Muscle layer of colon (tissue), 2 donors: ENCODE measurements at regions not wholly inside any gene's neighbourhood (a gene's known extent, or its start where the extent isn't known, plus 50 kb on each side); places are given as distances from the start of the nearest gene placed in this dataset.

ENCODE experiments used
- H3K27ac ChIP-seq: one replicate; pipeline ENCODE4 v1.7.0; 2013; ENCODE audit warnings: low read depth, mild to moderate bottlenecking, low read length, moderate library complexity
- H3K27me3 ChIP-seq, 2 donors: one replicate each; pipeline ENCODE4 v1.7.0; 2013; ENCODE audit warnings: low read length in 2 of 2, mild to moderate bottlenecking in 2 of 2; ENCODE audit not compliant: insufficient read depth in 2 of 2, control insufficient read depth in 1 of 2
- H3K36me3 ChIP-seq: one replicate; pipeline ENCODE4 v1.7.0; 2013; ENCODE audit warnings: mild to moderate bottlenecking, low read length; ENCODE audit not compliant: insufficient read depth
- H3K4me1 ChIP-seq: one replicate; pipeline ENCODE4 v1.7.0; 2013; ENCODE audit warnings: mild to moderate bottlenecking, low read length; ENCODE audit not compliant: insufficient read depth
- H3K4me3 ChIP-seq, 2 donors: one replicate each; pipeline ENCODE4 v1.7.0; 2013; ENCODE audit warnings: low read length in 2 of 2, low read depth in 1 of 2, mild to moderate bottlenecking in 1 of 2, moderate library complexity in 1 of 2
- H3K9ac ChIP-seq: one replicate; pipeline ENCODE4 v1.7.0; 2013; ENCODE audit warnings: low read length
- H3K9me3 ChIP-seq: one replicate; pipeline ENCODE4 v1.7.0; 2013; ENCODE audit warnings: mild to moderate bottlenecking, low read length
- donor health status: abdominal sarcoma.
- donor health status: Adenocarcinoma of cecum.

DNA sequence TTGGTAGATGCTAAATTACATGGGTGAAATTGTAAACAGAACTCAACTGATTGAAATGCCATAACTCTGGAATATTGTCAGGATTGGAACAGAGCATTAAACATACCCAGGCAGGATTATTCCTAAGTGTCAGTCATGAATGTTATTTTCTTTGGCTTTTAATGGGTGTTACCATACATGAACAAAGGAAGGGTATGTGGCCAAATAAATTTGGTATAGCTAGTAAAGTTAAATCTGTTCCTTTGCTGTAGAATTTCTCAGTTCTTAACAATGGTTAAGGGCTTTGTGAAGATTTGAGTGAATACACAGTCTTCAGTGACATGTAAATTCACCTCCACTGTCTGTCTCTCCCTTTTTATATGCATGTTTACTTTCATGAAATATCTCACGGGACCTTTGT, 679.5 kb upstream of the CDH8 start:
- Histone ChIP-seq H3K27me3 (no peaks in the 10 kb centered on the region), H3K4me3 (no peak overlapping the region), H3K9ac (no peak overlapping the region), H3K4me1 (no peaks in the 10 kb centered on the region), H3K9me3 (no peaks in the 10 kb centered on the region), H3K27ac (no peak overlapping the region), H3K36me3 (no peaks in the 10 kb centered on the region)

DNA sequence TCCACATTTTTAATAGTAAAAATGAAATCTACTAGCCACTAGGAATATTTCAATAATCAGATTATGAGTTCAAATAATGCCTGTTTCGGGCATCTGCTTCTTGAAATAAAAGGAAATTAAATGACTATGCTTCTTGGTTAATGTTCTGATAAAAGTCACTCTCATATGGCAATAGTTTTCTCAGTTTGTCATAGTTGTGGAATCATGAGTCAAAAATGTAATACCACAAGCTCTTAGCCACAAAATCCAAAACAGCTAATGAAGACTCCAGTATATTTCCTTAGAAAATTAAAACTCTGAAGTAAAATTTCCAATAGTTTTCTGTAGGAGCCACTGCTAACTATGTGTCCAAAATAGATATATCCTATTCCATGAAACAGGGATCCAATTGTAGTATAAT, 676.3 kb upstream of the CDH8 start:
- H3K36me3 ChIP-seq, result no peaks in the 10 kb centered on the region
- H3K4me3 ChIP-seq, result no peak overlapping the region

DNA sequence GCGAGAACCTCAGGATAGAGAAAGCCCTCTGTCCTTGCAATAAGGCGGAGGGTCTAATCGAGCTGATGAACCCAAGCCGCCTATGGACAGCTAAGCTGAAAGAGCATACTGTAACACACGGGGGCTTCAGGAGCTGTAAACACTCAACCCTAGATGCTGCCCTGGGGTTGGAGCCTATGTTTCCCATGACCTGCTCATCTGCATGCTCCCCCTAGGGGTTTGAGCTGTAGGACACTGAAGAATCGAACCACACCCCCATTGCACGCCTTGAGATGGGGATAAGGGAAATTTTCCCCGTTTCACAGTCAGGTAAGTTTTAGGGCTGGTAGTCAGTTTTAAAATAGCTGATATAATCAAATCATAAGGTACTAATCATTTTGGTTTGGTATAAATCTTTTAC, 675.6 kb upstream of the CDH8 start:
- Histone ChIP-seq H3K27me3 (no peaks in the 10 kb centered on the region), H3K9me3 (no peaks in the 10 kb centered on the region), H3K4me3 (no peak overlapping the region), H3K36me3 (no peaks in the 10 kb centered on the region), H3K9ac (no peak overlapping the region), H3K27ac (no peak overlapping the region), H3K4me1 (no peaks in the 10 kb centered on the region)

More for the DNA sequence above, 676.3 kb upstream of the CDH8 start:
- Histone ChIP-seq H3K4me1 (no peaks in the 10 kb centered on the region), H3K9ac (no peak overlapping the region), H3K9me3 (no peaks in the 10 kb centered on the region), H3K27ac (no peak overlapping the region), H3K27me3 (no peaks in the 10 kb centered on the region)

DNA sequence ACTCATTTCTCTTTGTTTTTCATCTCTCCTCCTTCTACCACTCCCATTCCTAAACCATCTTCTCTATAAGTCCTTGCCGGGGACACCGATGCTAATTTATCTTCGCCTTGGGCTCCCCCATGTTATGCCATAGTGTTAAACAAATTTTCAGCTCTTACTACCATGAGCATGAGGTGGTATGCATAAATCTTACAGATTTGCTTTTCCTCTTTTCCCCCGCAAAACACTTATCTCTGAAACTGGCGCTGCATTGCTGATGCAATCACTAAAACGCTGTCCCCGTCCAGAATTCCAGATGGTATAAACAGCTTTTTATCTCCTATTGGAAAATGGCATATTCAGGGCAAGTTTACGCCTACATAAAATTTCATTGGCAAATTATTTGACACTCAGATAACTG, 673.6 kb upstream of the CDH8 start:
- Histone ChIP-seq H3K4me3 (no peak overlapping the region), H3K36me3 (no peaks in the 10 kb centered on the region), H3K9ac (no peak overlapping the region), H3K4me1 (no peaks in the 10 kb centered on the region), H3K9me3 (no peaks in the 10 kb centered on the region), H3K27me3 (no peaks in the 10 kb centered on the region), H3K27ac (no peak overlapping the region)

DNA sequence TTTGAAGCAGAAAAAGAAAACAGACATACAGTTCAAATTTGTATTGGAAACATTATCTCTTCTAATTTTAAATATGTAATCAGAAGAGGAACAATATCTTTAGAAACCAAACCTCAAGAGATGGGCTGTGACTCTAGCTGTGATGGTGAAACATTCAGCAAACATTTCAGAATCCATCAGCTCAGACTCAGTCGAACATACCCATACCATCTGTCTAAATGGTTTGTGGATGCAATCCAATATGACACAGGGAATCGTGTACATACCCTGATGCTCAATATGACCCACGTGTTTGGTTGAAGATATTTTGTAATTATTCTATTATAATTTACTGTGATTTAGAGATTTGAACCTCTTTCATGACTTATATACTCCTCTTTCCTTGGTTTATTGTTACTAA, 665.2 kb upstream of the CDH8 start:
- Histone ChIP-seq H3K9ac (no peak overlapping the region), H3K27me3 (no peaks in the 10 kb centered on the region), H3K4me3 (no peak overlapping the region), H3K9me3 (no peaks in the 10 kb centered on the region), H3K36me3 (no peaks in the 10 kb centered on the region), H3K27ac (no peak overlapping the region), H3K4me1 (no peaks in the 10 kb centered on the region)

DNA sequence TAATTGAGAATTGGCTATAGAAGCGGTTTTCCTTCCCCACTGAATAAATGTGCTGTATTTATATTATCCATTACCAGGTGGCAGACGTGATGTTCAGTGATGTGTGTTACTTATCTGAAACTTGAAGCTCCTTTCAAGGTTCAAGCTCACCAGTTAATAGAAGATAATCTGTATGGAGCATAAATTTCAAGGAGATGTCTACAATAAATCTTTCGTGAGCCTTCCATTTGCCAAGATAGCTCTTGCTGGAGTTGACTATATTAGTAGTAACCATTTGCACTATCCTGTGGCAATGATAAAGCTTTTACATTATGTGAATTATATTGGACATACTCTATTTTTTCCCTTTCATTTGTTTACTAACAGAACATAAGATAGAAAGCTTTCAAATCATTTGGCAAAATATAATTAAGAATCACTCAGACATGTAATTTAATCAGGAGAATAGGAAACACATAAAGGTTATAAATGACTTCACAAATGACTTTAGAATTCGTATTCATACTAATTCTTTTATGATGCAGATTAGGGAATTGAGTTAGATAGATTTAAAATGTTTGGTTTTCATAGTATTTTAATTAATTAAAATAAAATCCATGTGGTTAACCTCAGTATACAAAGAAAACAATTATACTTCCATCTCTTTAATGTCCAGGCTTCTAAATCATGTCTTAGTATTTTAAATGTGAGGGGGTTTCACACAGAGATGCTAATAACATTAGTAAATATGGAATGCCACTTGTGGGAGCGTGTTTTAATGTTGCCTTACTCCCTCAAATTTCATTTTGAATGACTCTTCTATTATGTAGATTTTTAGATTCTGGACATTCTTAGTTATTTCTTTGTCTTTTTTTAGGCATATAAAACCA, 664.4 kb upstream of the CDH8 start:
- Histone ChIP-seq H3K27me3 (no peaks in the 10 kb centered on the region), H3K9me3 (no peaks in the 10 kb centered on the region), H3K27ac (no peak overlapping the region), H3K9ac (no peak overlapping the region), H3K4me3 (no peak overlapping the region), H3K4me1 (no peaks in the 10 kb centered on the region), H3K36me3 (no peaks in the 10 kb centered on the region)

DNA sequence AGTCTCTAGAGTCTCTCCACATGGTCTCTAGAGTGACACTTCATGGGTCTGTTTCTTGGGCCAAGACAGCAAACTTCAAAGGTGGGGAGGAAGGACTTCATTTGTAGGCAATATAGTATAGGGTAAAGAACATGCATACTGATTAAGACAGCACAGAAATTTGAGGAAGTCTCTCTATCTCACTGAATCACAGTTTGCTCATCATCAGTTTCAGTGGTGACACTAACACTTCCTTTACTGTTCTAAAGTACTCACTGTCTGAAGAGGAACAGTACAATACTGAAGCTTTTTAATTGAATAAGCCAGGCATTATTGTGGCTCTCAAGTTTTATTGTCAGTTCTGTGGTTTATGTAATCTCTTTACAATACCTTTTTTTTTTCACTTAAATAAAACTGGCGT, 656.4 kb upstream of the CDH8 start:
- H3K36me3 ChIP-seq, result no peaks in the 10 kb centered on the region
- no peaks in the 10 kb centered on the region for H3K27me3 ChIP-seq
- no peaks in the 10 kb centered on the region for H3K9me3 ChIP-seq
- no peak overlapping the region for H3K27ac ChIP-seq
- no peak overlapping the region for H3K4me3 ChIP-seq
- no peaks in the 10 kb centered on the region for H3K4me1 ChIP-seq
- H3K9ac ChIP-seq, result no peak overlapping the region

DNA sequence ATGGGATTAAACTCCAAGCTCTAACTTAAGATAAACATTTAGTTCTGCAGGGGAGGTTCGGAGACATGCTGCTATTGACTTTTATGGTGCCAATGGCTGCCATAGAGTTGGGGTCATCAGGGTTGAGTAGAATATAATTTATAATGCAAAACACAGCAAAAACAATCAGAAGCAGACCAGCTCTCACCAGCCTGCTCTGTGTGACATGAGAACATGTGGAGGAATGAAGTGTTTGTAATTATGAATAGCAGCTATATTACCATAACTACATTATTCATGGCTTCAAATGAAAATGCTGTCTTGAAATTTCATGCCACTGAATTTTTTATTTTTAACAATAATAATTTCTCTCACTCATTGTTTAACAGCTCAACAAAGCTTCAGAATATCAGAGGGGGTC, 645.6 kb upstream of the CDH8 start:
- H3K4me1 ChIP-seq, result peaks cover 6% of the 10 kb centered on the region
- H3K27me3 ChIP-seq, result no peaks in the 10 kb centered on the region
- H3K9ac ChIP-seq, result no peak overlapping the region
- H3K36me3 ChIP-seq, result no peaks in the 10 kb centered on the region
- no peak overlapping the region for H3K27ac ChIP-seq
- H3K9me3 ChIP-seq, result no peaks in the 10 kb centered on the region
- no peak overlapping the region for H3K4me3 ChIP-seq

DNA sequence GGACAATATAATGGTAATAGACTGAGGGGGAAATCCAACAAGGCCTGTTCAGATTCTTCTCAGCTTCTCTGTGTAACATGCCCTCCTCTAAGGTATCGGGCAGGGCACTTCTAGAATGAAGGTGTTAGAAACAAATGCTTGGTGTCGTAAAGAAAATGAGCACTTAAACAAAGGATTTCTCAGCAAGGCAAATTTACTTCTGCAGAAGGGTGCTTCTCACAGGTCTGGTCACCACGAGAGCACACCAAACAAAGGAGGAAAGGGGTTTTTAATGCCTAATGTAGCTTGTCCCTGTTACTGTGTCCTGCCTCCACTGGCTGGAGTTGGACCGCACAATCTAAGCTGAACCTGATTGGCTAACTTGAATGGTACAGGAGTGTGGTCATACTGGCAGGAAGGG, 642.6 kb upstream of the CDH8 start:
- Histone ChIP-seq H3K27me3 (no peaks in the 10 kb centered on the region), H3K4me3 (no peak overlapping the region)

DNA sequence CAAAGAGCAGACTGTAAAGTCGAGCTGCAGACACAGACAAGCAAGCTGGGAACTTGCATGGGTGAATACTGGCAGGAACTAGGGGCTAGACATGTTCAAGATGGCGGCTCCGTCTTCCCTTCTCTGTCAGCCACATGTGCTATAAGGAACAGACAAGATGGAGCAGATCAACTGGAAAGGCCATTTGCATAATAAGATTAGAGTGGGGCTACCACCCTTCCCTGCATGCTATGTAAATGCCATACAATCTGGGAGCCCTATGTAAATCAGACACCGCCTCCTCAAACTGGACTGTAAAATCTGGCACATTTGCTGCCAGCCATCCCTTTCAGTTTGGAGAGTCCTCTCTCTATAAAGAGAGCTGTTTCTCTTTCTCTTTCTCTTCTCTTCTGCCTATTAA, 640.1 kb upstream of the CDH8 start:
- Histone ChIP-seq H3K9me3 (no peaks in the 10 kb centered on the region), H3K27me3 (no peaks in the 10 kb centered on the region), H3K4me3 (no peak overlapping the region)

More for the DNA sequence above, 642.6 kb upstream of the CDH8 start:
- Histone ChIP-seq H3K9ac (no peak overlapping the region), H3K4me1 (no peaks in the 10 kb centered on the region), H3K27ac (no peak overlapping the region), H3K9me3 (no peaks in the 10 kb centered on the region), H3K36me3 (no peaks in the 10 kb centered on the region)

DNA sequence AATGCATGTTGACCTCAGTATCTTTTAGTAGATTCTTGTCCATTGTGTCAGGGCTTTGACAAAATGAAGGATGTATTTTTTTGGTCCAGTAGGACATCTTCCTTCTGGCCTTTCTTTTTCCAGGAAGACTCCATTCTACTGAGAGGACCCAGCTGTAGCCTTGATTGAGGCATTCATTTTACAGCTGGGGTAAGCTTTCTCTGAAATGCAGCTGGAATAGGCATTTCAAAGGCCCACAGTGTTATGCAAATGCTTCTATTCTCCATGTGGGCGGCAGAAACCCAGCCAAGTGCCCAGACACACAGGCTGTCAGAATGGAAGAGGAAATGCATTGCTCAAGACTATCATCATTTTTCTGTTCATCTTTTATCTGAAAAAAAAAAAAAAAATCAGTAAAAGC, 629.0 kb upstream of the CDH8 start:
- Histone ChIP-seq H3K9ac (no peak overlapping the region), H3K36me3 (no peaks in the 10 kb centered on the region), H3K27ac (no peak overlapping the region), H3K27me3 (no peaks in the 10 kb centered on the region), H3K4me1 (no peaks in the 10 kb centered on the region), H3K9me3 (no peaks in the 10 kb centered on the region), H3K4me3 (no peak overlapping the region)

More for the DNA sequence above, 640.1 kb upstream of the CDH8 start:
- no peaks in the 10 kb centered on the region for H3K4me1 ChIP-seq
- H3K9ac ChIP-seq, result no peak overlapping the region
- no peak overlapping the region for H3K27ac ChIP-seq
- H3K36me3 ChIP-seq, result no peaks in the 10 kb centered on the region

DNA sequence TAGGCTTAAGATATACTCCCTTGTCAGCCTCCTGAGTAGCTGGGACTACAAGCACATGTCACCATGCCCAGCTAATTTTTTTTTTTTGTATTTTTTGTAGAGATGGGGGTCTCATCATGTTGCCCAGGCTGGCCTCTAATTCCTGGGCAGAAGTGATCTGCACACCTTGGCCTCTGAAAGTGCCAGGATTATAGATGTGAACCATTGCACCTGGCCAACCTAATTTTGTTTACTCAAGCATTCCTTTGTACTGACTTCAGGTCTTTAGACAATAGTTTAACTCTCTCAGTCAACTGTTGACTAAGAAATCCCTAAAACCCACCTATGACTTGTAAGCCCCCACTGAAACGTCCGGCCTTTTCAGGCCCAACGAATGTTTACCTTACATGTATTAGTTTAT, 628.3 kb upstream of the CDH8 start:
- Histone ChIP-seq H3K9ac (no peak overlapping the region), H3K27ac (no peak overlapping the region), H3K4me1 (no peaks in the 10 kb centered on the region), H3K4me3 (no peak overlapping the region), H3K36me3 (no peaks in the 10 kb centered on the region), H3K9me3 (no peaks in the 10 kb centered on the region), H3K27me3 (no peaks in the 10 kb centered on the region)
